Tibial nerve (tissue), 4 donors: ENCODE measurements at regions not wholly inside any gene's neighbourhood (a gene's known extent, or its start where the extent isn't known, plus 50 kb on each side); places are given as distances from the start of the nearest gene placed in this dataset.

Experiments used
- DNase-seq, 2 donors: peaks; one replicate each; pipeline ENCODE4 v3.0.0-alpha.2; 2019; ENCODE audit warnings: low spot score in 2 of 2
- H3K27ac ChIP-seq, 4 donors: fragments of 200-600 bp; sonication (generic) in 3 of 4; one replicate each; pipeline ENCODE4 v1.5.1; 2017 to 2019; ENCODE audit warnings: mild to moderate bottlenecking in 1 of 4
- H3K27me3 ChIP-seq, 2 donors: fragments of 200-600 bp; sonication (generic) in 1 of 2; one replicate each; pipeline versions ENCODE4 v1.5.1 to v1.6.0; 2017 to 2019
- H3K36me3 ChIP-seq, 3 donors: fragments of 200-600 bp; sonication (generic); one replicate each; pipeline ENCODE4 v1.5.1; 2018 to 2019
- H3K4me1 ChIP-seq, 4 donors: fragments of 200-600 bp; sonication (generic) in 3 of 4; one replicate each; pipeline ENCODE4 v1.5.1; 2017 to 2019
- H3K4me3 ChIP-seq, 4 donors: fragments of 200-600 bp; sonication (generic) in 3 of 4; one replicate each; pipeline ENCODE4 v1.5.1; 2017 to 2019; ENCODE audit warnings: mild to moderate bottlenecking in 1 of 4, moderate library complexity in 1 of 4
- H3K9me3 ChIP-seq, 4 donors: fragments of 200-600 bp; sonication (generic) in 3 of 4; one replicate each; pipeline ENCODE4 v1.5.1; 2017 to 2019
- EP300 ChIP-seq, 2 donors: sonication (generic); formaldehyde crosslinking; IDR thresholded peaks; one replicate each; pipeline ENCODE4 v1.6.1; 2017; ENCODE audit warnings: antibody characterized with exemption in 2 of 2, mild to moderate bottlenecking in 1 of 2
- POLR2A ChIP-seq, 2 donors: fragments of 450-650 bp; IDR thresholded peaks; one replicate each; pipeline ENCODE4 v1.6.1; 2017; ENCODE audit warnings: antibody characterized with exemption in 2 of 2, mild to moderate bottlenecking in 2 of 2, moderate library complexity in 2 of 2
- WGBS, 2 donors: methylation state at CpG; one replicate each; pipeline ENCODE4 v1.1.5; 2018; 5-methylcytosine and 5-hydroxymethylcytosine counted together
- TF ChIP-seq, protein P1 (sequence below), 5 experiments: fragments of 200-600 bp in 3 of 5; fragments of 450-650 bp in 2 of 5; sonication (generic) in 3 of 5; IDR thresholded peaks; one replicate each; pipeline ENCODE4 v1.5.1; 2016 to 2019; ENCODE audit warnings: antibody characterized with exemption in 5 of 5, mild to moderate bottlenecking in 3 of 5, moderate library complexity in 2 of 5

DNA sequence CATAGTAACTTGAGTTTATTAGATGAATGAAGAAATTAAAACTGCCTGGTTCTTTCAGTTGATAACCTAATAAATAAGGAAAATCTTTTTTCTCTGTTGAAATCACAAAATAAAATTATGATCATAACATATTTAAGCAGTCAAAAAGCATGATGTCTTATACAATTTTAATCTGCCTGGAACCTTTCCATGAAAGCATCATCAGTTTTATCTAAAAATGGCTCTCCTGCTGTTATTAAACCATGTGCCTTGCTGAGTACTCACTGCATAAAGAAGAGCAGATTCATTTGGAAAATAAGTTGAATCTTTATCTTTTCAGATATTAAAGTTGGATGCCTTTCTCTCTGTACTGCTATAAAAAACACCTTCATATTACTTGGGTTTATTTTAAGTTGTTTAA is 148.8 kb downstream of the SLC24A2 start:
- Histone ChIP-seq H3K27ac (no peak overlapping the region), H3K4me3 (no peak overlapping the region), H3K9me3 (no peaks in the 10 kb centered on the region), H3K36me3 (no peaks in the 10 kb centered on the region), H3K4me1 (no peaks in the 10 kb centered on the region), H3K27me3 (no peaks in the 10 kb centered on the region)
- DNase-seq: no peak
- no peak for TF ChIP-seq EP300 (IDR thresholded peaks at IDR 0.05)
- TF ChIP-seq, protein P1, sequence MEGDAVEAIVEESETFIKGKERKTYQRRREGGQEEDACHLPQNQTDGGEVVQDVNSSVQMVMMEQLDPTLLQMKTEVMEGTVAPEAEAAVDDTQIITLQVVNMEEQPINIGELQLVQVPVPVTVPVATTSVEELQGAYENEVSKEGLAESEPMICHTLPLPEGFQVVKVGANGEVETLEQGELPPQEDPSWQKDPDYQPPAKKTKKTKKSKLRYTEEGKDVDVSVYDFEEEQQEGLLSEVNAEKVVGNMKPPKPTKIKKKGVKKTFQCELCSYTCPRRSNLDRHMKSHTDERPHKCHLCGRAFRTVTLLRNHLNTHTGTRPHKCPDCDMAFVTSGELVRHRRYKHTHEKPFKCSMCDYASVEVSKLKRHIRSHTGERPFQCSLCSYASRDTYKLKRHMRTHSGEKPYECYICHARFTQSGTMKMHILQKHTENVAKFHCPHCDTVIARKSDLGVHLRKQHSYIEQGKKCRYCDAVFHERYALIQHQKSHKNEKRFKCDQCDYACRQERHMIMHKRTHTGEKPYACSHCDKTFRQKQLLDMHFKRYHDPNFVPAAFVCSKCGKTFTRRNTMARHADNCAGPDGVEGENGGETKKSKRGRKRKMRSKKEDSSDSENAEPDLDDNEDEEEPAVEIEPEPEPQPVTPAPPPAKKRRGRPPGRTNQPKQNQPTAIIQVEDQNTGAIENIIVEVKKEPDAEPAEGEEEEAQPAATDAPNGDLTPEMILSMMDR (IDR thresholded peaks at IDR 0.05): no peak
- no peak for TF ChIP-seq POLR2A (IDR thresholded peaks at IDR 0.05)

DNA sequence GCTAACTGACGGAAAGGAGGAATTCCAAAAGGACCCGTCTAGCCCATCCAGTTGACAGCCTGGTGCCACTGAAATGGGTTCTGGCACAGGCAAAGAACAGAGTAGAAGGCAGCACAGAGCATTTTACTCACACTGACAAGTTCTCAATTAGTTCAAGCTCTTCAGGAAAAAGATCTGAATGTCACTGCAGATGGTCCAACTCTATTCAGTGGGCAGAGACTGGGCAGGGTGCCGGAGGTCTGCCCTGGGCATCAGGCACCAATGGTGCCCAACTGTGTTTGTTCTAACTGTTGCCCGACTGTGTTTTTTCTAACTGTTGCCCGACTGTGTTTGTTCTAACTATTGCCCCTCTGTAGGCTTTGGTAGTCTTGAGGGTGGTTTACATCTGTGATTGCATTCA is 151.8 kb downstream of the SLC24A2 start:
- no peak overlapping the region for H3K27ac ChIP-seq
- H3K4me3 ChIP-seq: no peak overlapping the region
- H3K4me1 ChIP-seq: no peaks in the 10 kb centered on the region
- no peaks in the 10 kb centered on the region for H3K36me3 ChIP-seq
- no peaks in the 10 kb centered on the region for H3K27me3 ChIP-seq
- no peak for DNase-seq
- H3K9me3 ChIP-seq: no peaks in the 10 kb centered on the region
- TF ChIP-seq EP300 (IDR thresholded peaks at IDR 0.05) (no peak), POLR2A (IDR thresholded peaks at IDR 0.05) (no peak)
- TF ChIP-seq, protein P1 (IDR thresholded peaks at IDR 0.05): no peak
- 86 to 89% methylated on average over 5 of the region's 5 CpGs for WGBS, 2 donors

DNA sequence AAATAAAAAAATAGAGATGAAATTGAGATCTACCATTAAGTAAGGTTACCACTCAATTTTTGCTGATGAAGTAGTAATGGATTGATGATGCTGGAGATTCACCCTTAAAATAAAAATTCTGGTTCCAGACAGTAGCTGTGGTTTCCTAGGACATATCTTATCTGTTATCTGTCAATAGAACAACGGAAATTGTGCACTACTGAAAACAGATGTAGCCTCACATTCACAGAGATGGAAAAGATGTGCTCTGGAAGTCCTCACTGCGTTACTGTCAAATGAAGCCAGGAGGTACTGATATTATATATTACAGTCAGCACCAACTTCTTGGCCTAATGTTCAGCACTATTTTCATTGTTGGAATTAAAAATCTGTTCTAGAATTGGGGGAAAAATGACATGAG is 154.0 kb downstream of the SLC24A2 start:
- TF ChIP-seq POLR2A (IDR thresholded peaks at IDR 0.05): no peak
- TF ChIP-seq, protein P1 (IDR thresholded peaks at IDR 0.05): no peak
- TF ChIP-seq EP300 (IDR thresholded peaks at IDR 0.05): no peak
- Histone ChIP-seq H3K4me1 (no peaks in the 10 kb centered on the region), H3K36me3 (no peaks in the 10 kb centered on the region), H3K27ac (no peak overlapping the region), H3K9me3 (no peaks in the 10 kb centered on the region), H3K4me3 (no peak overlapping the region), H3K27me3 (no peaks in the 10 kb centered on the region)
- 62 to 76% methylated on average over 2 of the region's 2 CpGs for WGBS, 2 donors
- DNase-seq: no peak

DNA sequence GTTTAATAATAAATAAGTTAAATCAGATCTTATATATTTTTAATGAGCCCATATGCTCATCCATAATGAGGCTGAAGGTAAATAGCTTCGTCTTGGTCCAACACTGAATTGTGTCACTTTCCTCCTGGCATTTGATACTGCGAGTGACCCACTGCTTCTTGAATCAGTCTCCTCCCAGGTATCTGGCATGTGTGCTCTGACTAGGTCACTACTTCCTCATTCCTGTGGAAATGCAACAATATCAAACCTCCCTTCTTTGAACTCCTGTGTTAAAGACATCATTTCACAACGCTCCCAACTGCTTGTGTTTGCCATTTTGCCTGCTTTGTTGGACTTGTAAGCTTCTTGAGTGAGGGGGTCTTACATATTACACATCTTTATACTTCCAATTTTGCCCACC is 157.7 kb downstream of the SLC24A2 start:
- TF ChIP-seq POLR2A (IDR thresholded peaks at IDR 0.05) (no peak), EP300 (IDR thresholded peaks at IDR 0.05) (no peak)
- TF ChIP-seq, protein P1 (IDR thresholded peaks at IDR 0.05): no peak
- no peak for DNase-seq
- no peak overlapping the region for H3K27ac ChIP-seq
- 71% methylated on average over 3 of the region's 3 CpGs for WGBS, 2 donors
- H3K27me3 ChIP-seq: no peaks in the 10 kb centered on the region
- no peaks in the 10 kb centered on the region for H3K9me3 ChIP-seq
- no peaks in the 10 kb centered on the region for H3K4me1 ChIP-seq
- H3K4me3 ChIP-seq: no peak overlapping the region
- H3K36me3 ChIP-seq: no peaks in the 10 kb centered on the region

DNA sequence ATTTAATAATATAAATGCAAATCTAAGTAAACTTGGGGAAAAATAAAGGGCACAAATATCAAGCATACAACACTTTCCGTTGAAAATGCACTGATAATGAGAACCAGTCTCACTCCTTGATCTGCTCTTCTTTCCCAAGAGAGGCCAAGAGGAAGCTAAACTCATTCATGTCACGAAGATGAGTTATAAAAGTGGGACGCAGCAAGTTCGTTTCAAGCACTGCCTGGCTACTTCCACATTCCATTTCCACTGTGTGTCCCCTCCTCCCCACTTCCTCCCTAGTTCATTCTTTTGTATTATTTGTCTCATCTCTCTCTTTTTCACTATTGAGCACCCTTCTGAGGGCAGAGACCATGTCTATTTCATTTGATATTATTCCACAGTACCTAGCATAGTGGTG is 158.1 kb downstream of the SLC24A2 start:
- WGBS, 2 donors: 25 to 27% methylated on average over 4 of the region's 4 CpGs

More for the DNA sequence above, 158.1 kb downstream of the SLC24A2 start:
- Histone ChIP-seq H3K27ac (no peak overlapping the region), H3K27me3 (no peaks in the 10 kb centered on the region), H3K9me3 (no peaks in the 10 kb centered on the region), H3K4me3 (no peak overlapping the region), H3K4me1 (no peaks in the 10 kb centered on the region), H3K36me3 (no peaks in the 10 kb centered on the region)
- TF ChIP-seq POLR2A (IDR thresholded peaks at IDR 0.05) (no peak), EP300 (IDR thresholded peaks at IDR 0.05) (no peak)
- TF ChIP-seq, protein P1 (IDR thresholded peaks at IDR 0.05): no peak
- DNase-seq: no peak
